Natural killer cell (primary cell): ENCODE measurements at regions not wholly inside any gene's neighbourhood (a gene's known extent, or its start where the extent isn't known, plus 50 kb on each side); places are given as distances from the start of the nearest gene placed in this dataset.

Experiments
- ATAC-seq, 3 donors: fragments of 150-1000 bp in 2 of 3; fragments of 200-7000 bp in 1 of 3; cut with Tn5 transposase; 1 replicate in 1 of 3; 2 replicates in 2 of 3; pipeline ENCODE4 v1.10.0; 2021; ENCODE audit warnings: mild to moderate bottlenecking in 2 of 3, moderate library complexity in 2 of 3
- DNase-seq, 2 donors: peaks; one replicate each; pipeline versions ENCODE4 v3.0.0 to v3.0.0-alpha.2; 2013 to 2021; ENCODE audit warnings: mixed read lengths in 1 of 2
- H3K27ac ChIP-seq: one replicate; pipeline ENCODE4 v1.5.1; 2013; ENCODE audit warnings: mild to moderate bottlenecking, low read length
- H3K27me3 ChIP-seq: one replicate; pipeline ENCODE4 v1.6.1; 2013; ENCODE audit warnings: low read length; ENCODE audit not compliant: control insufficient read depth, insufficient read depth
- H3K36me3 ChIP-seq: one replicate; pipeline ENCODE4 v1.6.1; 2013; ENCODE audit warnings: low read length; ENCODE audit not compliant: control insufficient read depth, insufficient read depth
- H3K4me1 ChIP-seq: one replicate; pipeline ENCODE4 v1.6.1; 2013; ENCODE audit warnings: low read length; ENCODE audit not compliant: control insufficient read depth, insufficient read depth
- H3K4me3 ChIP-seq: one replicate; pipeline ENCODE4 v1.5.1; 2013; ENCODE audit warnings: low read length
- H3K9me3 ChIP-seq: one replicate; pipeline ENCODE4 v1.6.1; 2013; ENCODE audit warnings: low read length; ENCODE audit not compliant: control insufficient read depth, insufficient read depth
- H3K27ac Mint-ChIP-seq, 2 donors: one replicate each; pipeline ENCODE4 v1.8.0; 2022; ENCODE audit warnings: mild to moderate bottlenecking in 2 of 2, mixed read lengths in 2 of 2, moderate library complexity in 1 of 2
- H3K27me3 Mint-ChIP-seq, 2 donors: one replicate each; pipeline ENCODE4 v1.8.0; 2022; ENCODE audit warnings: low read depth in 2 of 2, mixed read lengths in 2 of 2
- H3K36me3 Mint-ChIP-seq: one replicate; pipeline ENCODE4 v1.8.0; 2022; ENCODE audit warnings: mixed read lengths
- H3K4me1 Mint-ChIP-seq, 2 donors: one replicate each; pipeline ENCODE4 v1.8.0; 2022; ENCODE audit warnings: mixed read lengths in 2 of 2
- H3K4me3 Mint-ChIP-seq: one replicate; pipeline ENCODE4 v1.8.0; 2022; ENCODE audit warnings: mild to moderate bottlenecking, moderate library complexity, mixed read lengths
- H3K9me3 Mint-ChIP-seq, 2 donors: one replicate each; pipeline ENCODE4 v1.8.0; 2022; ENCODE audit warnings: mixed read lengths in 2 of 2
- WGBS: methylation state at CpG from one replicate; pipeline ENCODE4 v1.1.7; 2013; ENCODE audit warnings: missing lambda C conversion rate; ENCODE audit not compliant: insufficient coverage; 5-methylcytosine and 5-hydroxymethylcytosine counted together
- intact Hi-C: fragments of 100-400 bp; cut with micrococcal nuclease; formaldehyde crosslinking; loops from one replicate; pipeline ENCODE4 v1.14.2; 2022
- TF ChIP-seq, protein P1 (sequence below): fragments of 200-600 bp; IDR thresholded peaks from one replicate; pipeline ENCODE4 v1.8.0; 2022; ENCODE audit warnings: antibody characterized with exemption

- H3K36me3 ChIP-seq: no peaks in the 10 kb centered on the region
- no peak for DNase-seq
- H3K27me3 Mint-ChIP-seq: no peaks in the 10 kb centered on the region
- H3K27ac ChIP-seq: no peak overlapping the region
- no peak overlapping the region for H3K4me3 ChIP-seq
- 100% methylated on average over 2 of the region's 2 CpGs for WGBS
- intact Hi-C loops: no loop called here
- H3K27ac Mint-ChIP-seq: no peak overlapping the region
- ATAC-seq: no peak
- no peaks in the 10 kb centered on the region for H3K27me3 ChIP-seq
- no peaks in the 10 kb centered on the region for H3K9me3 ChIP-seq
- no peaks in the 10 kb centered on the region for H3K36me3 Mint-ChIP-seq
- no peak overlapping the region for H3K4me3 Mint-ChIP-seq
- TF ChIP-seq, protein P1, sequence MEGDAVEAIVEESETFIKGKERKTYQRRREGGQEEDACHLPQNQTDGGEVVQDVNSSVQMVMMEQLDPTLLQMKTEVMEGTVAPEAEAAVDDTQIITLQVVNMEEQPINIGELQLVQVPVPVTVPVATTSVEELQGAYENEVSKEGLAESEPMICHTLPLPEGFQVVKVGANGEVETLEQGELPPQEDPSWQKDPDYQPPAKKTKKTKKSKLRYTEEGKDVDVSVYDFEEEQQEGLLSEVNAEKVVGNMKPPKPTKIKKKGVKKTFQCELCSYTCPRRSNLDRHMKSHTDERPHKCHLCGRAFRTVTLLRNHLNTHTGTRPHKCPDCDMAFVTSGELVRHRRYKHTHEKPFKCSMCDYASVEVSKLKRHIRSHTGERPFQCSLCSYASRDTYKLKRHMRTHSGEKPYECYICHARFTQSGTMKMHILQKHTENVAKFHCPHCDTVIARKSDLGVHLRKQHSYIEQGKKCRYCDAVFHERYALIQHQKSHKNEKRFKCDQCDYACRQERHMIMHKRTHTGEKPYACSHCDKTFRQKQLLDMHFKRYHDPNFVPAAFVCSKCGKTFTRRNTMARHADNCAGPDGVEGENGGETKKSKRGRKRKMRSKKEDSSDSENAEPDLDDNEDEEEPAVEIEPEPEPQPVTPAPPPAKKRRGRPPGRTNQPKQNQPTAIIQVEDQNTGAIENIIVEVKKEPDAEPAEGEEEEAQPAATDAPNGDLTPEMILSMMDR: no peak
- H3K4me1 ChIP-seq: no peaks in the 10 kb centered on the region
- no peaks in the 10 kb centered on the region for H3K9me3 Mint-ChIP-seq
- H3K4me1 Mint-ChIP-seq: no peaks in the 10 kb centered on the region
These were observed 193.8 kb upstream of the SHISA6 start for GRCh38 chr17:11047228-11047627.

DNA sequence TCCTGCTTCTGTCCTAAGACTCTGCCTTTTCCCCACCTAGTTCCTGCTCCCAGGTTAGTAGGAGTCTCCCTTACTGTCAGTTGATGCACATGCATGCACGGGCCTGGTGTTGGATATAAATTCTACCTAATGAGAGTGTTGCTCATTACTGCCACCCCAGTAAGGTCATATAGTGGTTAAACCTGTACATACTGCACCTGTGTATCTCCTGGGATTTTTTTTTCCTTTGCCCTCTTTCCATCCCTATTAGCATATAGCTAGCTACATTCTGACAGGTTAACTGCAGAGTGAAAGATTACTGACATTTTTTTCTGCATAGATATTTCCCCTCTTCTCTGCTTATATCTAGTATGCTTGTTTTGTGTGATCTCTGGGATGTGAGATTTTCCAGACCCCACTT, 201.5 kb upstream of the PIRT start:
- Mint-ChIP-seq H3K4me3 (no peak overlapping the region), H3K36me3 (no peaks in the 10 kb centered on the region), H3K4me1 (no peaks in the 10 kb centered on the region), H3K27me3 (no peaks in the 10 kb centered on the region), H3K27ac (no peak overlapping the region), H3K9me3 (peaks cover 3 to 4% of the 10 kb centered on the region in 2 donors)
- ATAC-seq (no peak), DNase-seq (no peak)
- no peaks in the 10 kb centered on the region for H3K9me3 ChIP-seq
- no peaks in the 10 kb centered on the region for H3K4me1 ChIP-seq
- no peak overlapping the region for H3K27ac ChIP-seq
- TF ChIP-seq, protein P1: no peak
- H3K27me3 ChIP-seq: no peaks in the 10 kb centered on the region
- H3K36me3 ChIP-seq: no peaks in the 10 kb centered on the region
- intact Hi-C loops: no loop called here
- H3K4me3 ChIP-seq: no peak overlapping the region
- WGBS: 100% methylated on average over 1 of the region's 1 CpG

DNA sequence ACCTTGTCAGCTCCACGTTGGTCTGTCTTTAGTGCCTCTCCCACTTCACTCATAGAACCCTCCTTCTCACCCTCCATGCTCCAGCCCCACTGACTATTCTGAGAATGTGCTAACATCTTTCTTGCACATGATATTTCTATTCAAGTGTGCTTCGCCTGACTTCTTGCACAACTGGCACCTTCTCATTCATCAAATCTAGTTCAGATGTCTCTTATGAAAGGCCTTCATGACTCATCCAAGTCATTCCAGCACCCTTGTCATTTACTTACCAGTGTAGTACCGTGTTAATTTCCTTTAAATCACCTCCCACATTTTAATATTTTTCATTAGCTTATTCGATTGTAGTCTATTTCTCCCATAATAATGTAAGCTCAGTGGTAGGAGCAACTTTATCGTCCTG, 197.8 kb upstream of the PIRT start:
- peaks cover 5 to 11% of the 10 kb centered on the region in 2 donors for H3K9me3 Mint-ChIP-seq
- no peak for ATAC-seq
- Histone ChIP-seq H3K27me3 (no peaks in the 10 kb centered on the region), H3K4me3 (no peak overlapping the region), H3K4me1 (no peaks in the 10 kb centered on the region), H3K27ac (no peak overlapping the region), H3K9me3 (peaks cover 3% of the 10 kb centered on the region), H3K36me3 (no peaks in the 10 kb centered on the region)
- no peak overlapping the region for H3K4me3 Mint-ChIP-seq
- peaks cover 0 to 3% of the 10 kb centered on the region in 2 donors for H3K27me3 Mint-ChIP-seq
- DNase-seq: no peak
- no peak overlapping the region for H3K27ac Mint-ChIP-seq
- TF ChIP-seq, protein P1: no peak
- no peaks in the 10 kb centered on the region for H3K36me3 Mint-ChIP-seq
- intact Hi-C loops: no loop called here
- no peaks in the 10 kb centered on the region for H3K4me1 Mint-ChIP-seq
- 65% methylated on average over 2 of the region's 5 CpGs for WGBS

DNA sequence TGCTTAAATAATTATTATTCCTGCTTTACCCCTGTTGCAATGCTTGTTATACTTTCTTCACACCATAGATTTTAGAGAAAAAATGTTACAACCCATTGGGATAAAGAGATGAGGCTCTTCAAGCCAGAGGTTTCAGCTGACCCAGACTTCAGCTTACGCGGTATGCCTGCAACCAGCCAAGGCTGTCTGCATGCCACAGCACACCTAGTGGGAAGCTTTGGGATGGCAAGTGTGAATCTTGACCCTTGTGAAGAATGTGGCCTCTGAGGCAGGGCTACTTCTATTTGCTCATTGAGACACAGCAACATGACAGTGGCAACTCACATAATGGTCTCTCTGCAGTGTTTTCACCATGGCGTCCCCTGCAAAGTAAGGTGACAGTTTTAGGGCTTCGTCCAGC, 193.9 kb upstream of the PIRT start:
- H3K9me3 ChIP-seq: peaks cover 3% of the 10 kb centered on the region
- ATAC-seq (no peak), DNase-seq (no peak)
- H3K27me3 ChIP-seq: no peaks in the 10 kb centered on the region
- Mint-ChIP-seq H3K27me3 (peaks cover 0 to 3% of the 10 kb centered on the region in 2 donors), H3K27ac (no peak overlapping the region), H3K4me1 (no peaks in the 10 kb centered on the region), H3K4me3 (no peak overlapping the region), H3K36me3 (no peaks in the 10 kb centered on the region), H3K9me3 (peaks cover 7 to 11% of the 10 kb centered on the region in 2 donors)
- H3K4me1 ChIP-seq: no peaks in the 10 kb centered on the region
- H3K27ac ChIP-seq: no peak overlapping the region
- H3K4me3 ChIP-seq: no peak overlapping the region
- 88% methylated on average over 4 of the region's 4 CpGs for WGBS
- intact Hi-C loops: no loop called here
- TF ChIP-seq, protein P1: no peak
- H3K36me3 ChIP-seq: no peaks in the 10 kb centered on the region
